Mucosa of gallbladder (tissue), 1 donor: ENCODE measurements at regions not wholly inside any gene's neighbourhood (a gene's known extent, or its start where the extent isn't known, plus 50 kb on each side); places are given as distances from the start of the nearest gene placed in this dataset.

ENCODE experiments used
- DNase-seq: peaks from one replicate; pipeline ENCODE4 v3.0.0-alpha.2; 2020; ENCODE audit warnings: low spot score
- donor health status: DM: no; HTN: no; CAD: no.

GRCh38 chr2:223519471-223519870 lies 82.7 kb downstream of the SCG2 start:
- no peak for DNase-seq

GRCh38 chr2:223522796-223523195 lies 79.4 kb downstream of the SCG2 start:
- no peak for DNase-seq

- DNase-seq, result no peak
Measured at GRCh38 chr2:223523551-223524001, 78.6 kb downstream of the SCG2 start.

GRCh38 chr2:223524066-223524465 lies 78.1 kb downstream of the SCG2 start:
- no peak for DNase-seq

- no peak for DNase-seq
Measured at GRCh38 chr2:223526106-223526505, 76.1 kb downstream of the SCG2 start.

- DNase-seq, result no peak
Measured at GRCh38 chr2:223528036-223528435, 74.1 kb downstream of the SCG2 start.

GRCh38 chr2:223529696-223530095 lies 72.5 kb downstream of the SCG2 start:
- no peak for DNase-seq

GRCh38 chr2:223530811-223531210 lies 71.3 kb downstream of the SCG2 start:
- DNase-seq, result no peak

GRCh38 chr2:223532161-223532560 lies 70.0 kb downstream of the SCG2 start:
- no peak for DNase-seq

GRCh38 chr2:223532712-223533111 lies 69.4 kb downstream of the SCG2 start:
- DNase-seq, result no peak

- DNase-seq, result no peak
Measured at GRCh38 chr2:223536546-223536945, 65.6 kb downstream of the SCG2 start.

GRCh38 chr2:223537115-223537514 lies 65.0 kb downstream of the SCG2 start:
- DNase-seq, result no peak

- DNase-seq, result no peak
Measured at GRCh38 chr2:223537651-223538601, 64.2 kb downstream of the SCG2 start.

- no peak for DNase-seq
Measured at GRCh38 chr2:223538920-223539440, 63.2 kb downstream of the SCG2 start.

GRCh38 chr2:223541546-223541945 lies 60.6 kb downstream of the SCG2 start:
- no peak for DNase-seq

GRCh38 chr2:223542501-223542900 lies 59.7 kb downstream of the SCG2 start:
- no peak for DNase-seq

- DNase-seq, result no peak
Measured at GRCh38 chr2:223545406-223545805, 56.8 kb downstream of the SCG2 start.

GRCh38 chr2:223545830-223546229 lies 56.3 kb downstream of the SCG2 start:
- no peak for DNase-seq
